ENCODE measurements at regions not wholly inside any gene's neighbourhood (a gene's known extent, or its start where the extent isn't known, plus 50 kb on each side); places are given as distances from the start of the nearest gene placed in this dataset.

GRCh38 chr1:60747353-60747752 lies 335.0 kb upstream of the NFIA start:
- H3K9me2 ChIP-seq (ENCODE audit: insufficient read depth, low read length), result no peaks in the 10 kb centered on the region
- H2AFZ ChIP-seq (ENCODE audit: low read length), result no peak overlapping the region
- H3K27ac ChIP-seq (ENCODE audit: low read depth, low read length, poor library complexity, severe bottlenecking), result no peak overlapping the region
- ChIA-PET CTCF (ENCODE audit: unreplicated experiment) (no interaction called here), POLR2A (no interaction called here)
- no peaks in the 10 kb centered on the region for H3K36me3 ChIP-seq (ENCODE audit: insufficient read depth, low read length)
- H3K79me2 ChIP-seq (ENCODE audit: insufficient read depth, low read depth, low read length), result no peaks in the 10 kb centered on the region
- no TSS peak for BruUV-seq (replicated peaks)
- intact Hi-C loops (cut with micrococcal nuclease; ENCODE audit: unreplicated experiment), result no loop called here
- TF ChIP-seq CTCF (conservative IDR thresholded peaks at IDR 0.05; ENCODE audit: low read length), result no peak
- no peak for TF ChIP-seq EZH2phosphoT487 (IDR thresholded peaks at IDR 0.05; ENCODE audit: borderline replicate concordance, low read depth, low read length)
- H3K9me3 ChIP-seq (ENCODE audit: low read length), result no peaks in the 10 kb centered on the region
- DNase-seq (ENCODE audit: low spot score), result no peak
- no peak overlapping the region for H3K4me3 ChIP-seq (ENCODE audit: low read depth, low read length, poor library complexity, severe bottlenecking)
- H3K4me1 ChIP-seq (ENCODE audit: insufficient read depth, low read length, poor library complexity, severe bottlenecking), result no peaks in the 10 kb centered on the region
- no peaks in the 10 kb centered on the region for H4K20me1 ChIP-seq (ENCODE audit: insufficient read depth, low read length)
- H3K4me2 ChIP-seq (ENCODE audit: low read length), result no peak overlapping the region

GRCh38 chr1:60746278-60746791 lies 336.0 kb upstream of the NFIA start:
- ChIA-PET POLR2A (no interaction called here), CTCF (ENCODE audit: unreplicated experiment) (no interaction called here)
- no peaks in the 10 kb centered on the region for H3K4me1 ChIP-seq (ENCODE audit: insufficient read depth, low read length, poor library complexity, severe bottlenecking)
- intact Hi-C loops (cut with micrococcal nuclease; ENCODE audit: unreplicated experiment), result no loop called here
- no peak overlapping the region for H3K27ac ChIP-seq (ENCODE audit: low read depth, low read length, poor library complexity, severe bottlenecking)
- no peak overlapping the region for H3K4me3 ChIP-seq (ENCODE audit: low read depth, low read length, poor library complexity, severe bottlenecking)
- no peaks in the 10 kb centered on the region for H4K20me1 ChIP-seq (ENCODE audit: insufficient read depth, low read length)
- no peaks in the 10 kb centered on the region for H3K79me2 ChIP-seq (ENCODE audit: insufficient read depth, low read depth, low read length)
- no peaks in the 10 kb centered on the region for H3K36me3 ChIP-seq (ENCODE audit: insufficient read depth, low read length)
- BruUV-seq (replicated peaks), result no TSS peak
- H3K9me2 ChIP-seq (ENCODE audit: insufficient read depth, low read length), result no peaks in the 10 kb centered on the region
- no peak overlapping the region for H2AFZ ChIP-seq (ENCODE audit: low read length)
- DNase-seq (ENCODE audit: low spot score), result no peak
- H3K9me3 ChIP-seq (ENCODE audit: low read length), result no peaks in the 10 kb centered on the region
- H3K4me2 ChIP-seq (ENCODE audit: low read length), result no peak overlapping the region
- TF ChIP-seq CTCF (conservative IDR thresholded peaks at IDR 0.05; ENCODE audit: low read length) (no peak), EZH2phosphoT487 (IDR thresholded peaks at IDR 0.05; ENCODE audit: borderline replicate concordance, low read depth, low read length) (no peak)

GRCh38 chr1:60745484-60745883 lies 336.9 kb upstream of the NFIA start:
- H2AFZ ChIP-seq (ENCODE audit: low read length), result no peak overlapping the region
- ChIA-PET POLR2A (no interaction called here), CTCF (ENCODE audit: unreplicated experiment) (no interaction called here)
- H3K27ac ChIP-seq (ENCODE audit: low read depth, low read length, poor library complexity, severe bottlenecking), result no peak overlapping the region
- H3K9me3 ChIP-seq (ENCODE audit: low read length), result no peaks in the 10 kb centered on the region
- no peaks in the 10 kb centered on the region for H3K9me2 ChIP-seq (ENCODE audit: insufficient read depth, low read length)
- no peak overlapping the region for H3K4me2 ChIP-seq (ENCODE audit: low read length)
- no peaks in the 10 kb centered on the region for H3K4me1 ChIP-seq (ENCODE audit: insufficient read depth, low read length, poor library complexity, severe bottlenecking)
- no peak overlapping the region for H3K4me3 ChIP-seq (ENCODE audit: low read depth, low read length, poor library complexity, severe bottlenecking)
- no peaks in the 10 kb centered on the region for H3K79me2 ChIP-seq (ENCODE audit: insufficient read depth, low read depth, low read length)
- intact Hi-C loops (cut with micrococcal nuclease; ENCODE audit: unreplicated experiment), result no loop called here
- H3K36me3 ChIP-seq (ENCODE audit: insufficient read depth, low read length), result no peaks in the 10 kb centered on the region
- no peaks in the 10 kb centered on the region for H4K20me1 ChIP-seq (ENCODE audit: insufficient read depth, low read length)
- DNase-seq (ENCODE audit: low spot score), result no peak
- TF ChIP-seq EZH2phosphoT487 (IDR thresholded peaks at IDR 0.05; ENCODE audit: borderline replicate concordance, low read depth, low read length) (no peak), CTCF (conservative IDR thresholded peaks at IDR 0.05; ENCODE audit: low read length) (no peak)
- no TSS peak for BruUV-seq (replicated peaks)

All from OCI-LY7 (cell line).